Prostate gland (tissue), 2 donors: ENCODE measurements at regions not wholly inside any gene's neighbourhood (a gene's known extent, or its start where the extent isn't known, plus 50 kb on each side); places are given as distances from the start of the nearest gene placed in this dataset.

ENCODE experiments used
- DNase-seq: peaks from one replicate; pipeline ENCODE4 v3.0.0-alpha.2; 2019; ENCODE audit warnings: low spot score
- H3K27ac ChIP-seq, 2 donors: fragments of 200-600 bp; sonication (generic); 2 replicates each; pipeline ENCODE4 v1.5.1; 2017 to 2019
- H3K27me3 ChIP-seq: fragments of 200-600 bp; sonication (generic); replicated peaks from 2 replicates; pipeline ENCODE4 v1.5.1; 2019; ENCODE audit not compliant: insufficient read depth
- H3K36me3 ChIP-seq, 2 donors: fragments of 200-600 bp; sonication (generic); 1 replicate in 1 of 2; 2 replicates in 1 of 2; pipeline versions ENCODE4 v1.5.1 to v1.8.1; 2017 to 2019
- H3K4me1 ChIP-seq: fragments of 200-600 bp; sonication (generic); replicated peaks from 2 replicates; pipeline ENCODE4 v1.5.1; 2019
- H3K4me3 ChIP-seq, 2 donors: fragments of 200-600 bp; sonication (generic); 2 replicates each; pipeline ENCODE4 v1.5.1; 2017 to 2019
- H3K9me3 ChIP-seq: fragments of 200-600 bp; sonication (generic); 2 replicates; pipeline ENCODE4 v1.5.1; 2017
- CTCF ChIP-seq, 4 experiments: fragments of 200-600 bp in 2 of 4; fragments of 450-650 bp in 2 of 4; sonication (generic) in 2 of 4; IDR thresholded peaks; 1 replicate in 3 of 4; 2 replicates in 1 of 4; pipeline ENCODE4 v1.5.1; 2016 to 2019; ENCODE audit warnings: antibody characterized with exemption in 4 of 4, mild to moderate bottlenecking in 2 of 4, moderate library complexity in 2 of 4
- POLR2A ChIP-seq: fragments of 450-650 bp; IDR thresholded peaks from one replicate; pipeline ENCODE4 v1.6.1; 2016; ENCODE audit warnings: antibody characterized with exemption, mild to moderate bottlenecking
- POLR2AphosphoS5 ChIP-seq: sonication (generic); formaldehyde crosslinking; IDR thresholded peaks from one replicate; pipeline ENCODE4 v1.6.1; 2017; ENCODE audit warnings: antibody characterized with exemption
- WGBS: methylation state at CpG from one replicate; pipeline ENCODE4 v1.1.5; 2018; 5-methylcytosine and 5-hydroxymethylcytosine counted together
- intact Hi-C: fragments of 100-400 bp; cut with DNase I; formaldehyde crosslinking; loops from one replicate; pipeline ENCODE4 v1.14.2; 2022

GRCh38 chr7:84908196-84908793 is 278.6 kb downstream of the SEMA3D start:
- no peaks in the 10 kb centered on the region for H3K36me3 ChIP-seq
- no peaks in the 10 kb centered on the region for H3K4me1 ChIP-seq
- no peak for DNase-seq
- no peaks in the 10 kb centered on the region for H3K9me3 ChIP-seq
- H3K4me3 ChIP-seq, result no peak overlapping the region
- no peak for TF ChIP-seq POLR2A
- TF ChIP-seq CTCF (IDR thresholded peaks at IDR 0.05), result no peak
- TF ChIP-seq POLR2AphosphoS5, result no peak
- H3K27me3 ChIP-seq, result no peaks in the 10 kb centered on the region
- no peak overlapping the region for H3K27ac ChIP-seq
- intact Hi-C loops, result no loop called here

GRCh38 chr7:84906889-84907288 is 280.0 kb downstream of the SEMA3D start:
- H3K4me3 ChIP-seq, result no peak overlapping the region
- 51% methylated on average over 4 of the region's 4 CpGs for WGBS
- intact Hi-C loops, result no loop called here
- no peaks in the 10 kb centered on the region for H3K36me3 ChIP-seq
- no peaks in the 10 kb centered on the region for H3K9me3 ChIP-seq
- no peak for TF ChIP-seq CTCF (IDR thresholded peaks at IDR 0.05)
- no peak for TF ChIP-seq POLR2AphosphoS5
- TF ChIP-seq POLR2A, result no peak
- no peaks in the 10 kb centered on the region for H3K27me3 ChIP-seq
- no peak overlapping the region for H3K27ac ChIP-seq
- no peak for DNase-seq
- H3K4me1 ChIP-seq, result no peaks in the 10 kb centered on the region

GRCh38 chr7:84904561-84904960 is 282.3 kb downstream of the SEMA3D start:
- H3K4me1 ChIP-seq, result no peaks in the 10 kb centered on the region
- H3K27me3 ChIP-seq, result no peaks in the 10 kb centered on the region
- no peaks in the 10 kb centered on the region for H3K36me3 ChIP-seq
- TF ChIP-seq POLR2AphosphoS5 (no peak), CTCF (IDR thresholded peaks at IDR 0.05) (no peak), POLR2A (no peak)
- intact Hi-C loops, result no loop called here
- no peak for DNase-seq
- no peak overlapping the region for H3K27ac ChIP-seq
- H3K4me3 ChIP-seq, result no peak overlapping the region
- no peaks in the 10 kb centered on the region for H3K9me3 ChIP-seq

GRCh38 chr7:84901366-84901765 is 285.5 kb downstream of the SEMA3D start:
- Histone ChIP-seq H3K4me3 (no peak overlapping the region), H3K27me3 (no peaks in the 10 kb centered on the region), H3K27ac (no peak overlapping the region), H3K9me3 (no peaks in the 10 kb centered on the region), H3K36me3 (no peaks in the 10 kb centered on the region), H3K4me1 (no peaks in the 10 kb centered on the region)
- no peak for DNase-seq
- intact Hi-C loops, result no loop called here
- TF ChIP-seq CTCF (IDR thresholded peaks at IDR 0.05), result no peak
- no peak for TF ChIP-seq POLR2A
- no peak for TF ChIP-seq POLR2AphosphoS5

- no peak overlapping the region for H3K27ac ChIP-seq
- no peaks in the 10 kb centered on the region for H3K27me3 ChIP-seq
- 77% methylated on average over 3 of the region's 3 CpGs for WGBS
- no peaks in the 10 kb centered on the region for H3K36me3 ChIP-seq
- H3K9me3 ChIP-seq, result no peaks in the 10 kb centered on the region
- no peak for DNase-seq
- TF ChIP-seq CTCF (IDR thresholded peaks at IDR 0.05) (no peak), POLR2A (no peak), POLR2AphosphoS5 (no peak)
- intact Hi-C loops, result no loop called here
- H3K4me3 ChIP-seq, result no peak overlapping the region
- H3K4me1 ChIP-seq, result no peaks in the 10 kb centered on the region
Measured at GRCh38 chr7:84900215-84900614, 286.6 kb downstream of the SEMA3D start.
